IPS-15b (cell line): ENCODE measurements at regions not wholly inside any gene's neighbourhood (a gene's known extent, or its start where the extent isn't known, plus 50 kb on each side); places are given as distances from the start of the nearest gene placed in this dataset.

Experiments used
- H3K27me3 ChIP-seq: one replicate; pipeline ENCODE4 v1.6.1; 2013; ENCODE audit warnings: low read length; ENCODE audit not compliant: control insufficient read depth, insufficient read depth
- H3K36me3 ChIP-seq: one replicate; pipeline ENCODE4 v1.6.1; 2013; ENCODE audit warnings: low read length; ENCODE audit not compliant: control insufficient read depth, insufficient read depth
- H3K4me1 ChIP-seq: one replicate; pipeline ENCODE4 v1.6.1; 2013; ENCODE audit warnings: mild to moderate bottlenecking, low read length; ENCODE audit not compliant: control insufficient read depth, insufficient read depth
- H3K4me3 ChIP-seq: one replicate; pipeline ENCODE4 v1.5.1; 2013; ENCODE audit warnings: low read depth, low read length
- H3K9ac ChIP-seq: one replicate; pipeline ENCODE4 v1.6.1; 2013; ENCODE audit warnings: low read depth, mild to moderate bottlenecking, low read length
- H3K9me3 ChIP-seq: one replicate; pipeline ENCODE4 v1.6.1; 2013; ENCODE audit warnings: mild to moderate bottlenecking, low read length; ENCODE audit not compliant: control insufficient read depth, insufficient read depth

- Histone ChIP-seq H3K9ac (no peak overlapping the region), H3K4me3 (no peak overlapping the region), H3K4me1 (no peaks in the 10 kb centered on the region), H3K9me3 (no peaks in the 10 kb centered on the region), H3K36me3 (no peaks in the 10 kb centered on the region), H3K27me3 (no peaks in the 10 kb centered on the region)
Measured at GRCh38 chr20:41833739-41834138, 215.6 kb upstream of the CHD6 start.

DNA sequence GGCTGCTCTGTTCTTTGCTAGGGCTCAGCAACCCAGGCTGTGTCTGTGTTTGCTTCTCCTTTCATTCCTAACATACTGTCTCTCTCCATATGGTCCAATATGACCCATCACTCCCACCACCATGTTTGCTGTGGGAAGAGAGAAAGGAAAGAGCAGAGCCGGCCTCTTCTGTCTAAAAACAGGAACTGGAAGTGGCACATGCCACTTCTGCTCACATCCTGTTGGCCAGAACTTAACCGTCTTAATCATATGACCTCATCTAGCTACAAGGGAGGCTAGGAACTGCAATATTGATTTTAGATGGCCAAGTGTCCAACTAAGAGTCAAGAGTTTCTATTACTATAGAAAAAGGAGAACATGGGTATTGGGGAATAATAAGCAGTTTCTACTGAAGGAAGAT is 212.5 kb upstream of the CHD6 start:
- H3K4me1 ChIP-seq: no peaks in the 10 kb centered on the region

DNA sequence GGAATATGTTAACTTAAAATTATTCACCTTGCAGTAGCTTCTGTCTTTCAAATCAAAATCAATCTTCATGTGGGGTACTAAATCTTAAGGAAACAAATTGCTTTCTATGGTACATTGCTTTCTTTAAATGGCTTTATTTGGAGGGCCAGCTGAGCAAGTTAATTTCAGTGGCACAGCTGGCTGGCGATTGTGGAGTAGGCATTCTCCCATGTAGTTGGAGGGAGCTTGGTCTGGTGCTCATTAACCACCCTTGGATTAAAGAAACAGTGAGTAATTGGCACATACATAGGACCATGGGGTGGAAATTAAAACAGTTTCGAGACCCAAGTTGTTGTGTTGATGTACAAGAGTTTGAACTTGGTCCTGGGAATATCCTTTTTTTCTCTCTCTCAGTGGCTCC is 201.3 kb upstream of the CHD6 start:
- no peak overlapping the region for H3K4me3 ChIP-seq
- no peak overlapping the region for H3K9ac ChIP-seq
- no peaks in the 10 kb centered on the region for H3K9me3 ChIP-seq
- no peaks in the 10 kb centered on the region for H3K36me3 ChIP-seq
- H3K4me1 ChIP-seq: no peaks in the 10 kb centered on the region
- no peaks in the 10 kb centered on the region for H3K27me3 ChIP-seq

More for the DNA sequence above, 212.5 kb upstream of the CHD6 start:
- Histone ChIP-seq H3K9me3 (no peaks in the 10 kb centered on the region), H3K27me3 (no peaks in the 10 kb centered on the region), H3K36me3 (no peaks in the 10 kb centered on the region), H3K9ac (no peak overlapping the region), H3K4me3 (no peak overlapping the region)

GRCh38 chr20:41818991-41819390 is 200.8 kb upstream of the CHD6 start:
- Histone ChIP-seq H3K4me3 (no peak overlapping the region), H3K4me1 (no peaks in the 10 kb centered on the region), H3K27me3 (no peaks in the 10 kb centered on the region), H3K36me3 (no peaks in the 10 kb centered on the region), H3K9ac (no peak overlapping the region), H3K9me3 (no peaks in the 10 kb centered on the region)

GRCh38 chr20:41818369-41818768 is 200.2 kb upstream of the CHD6 start:
- Histone ChIP-seq H3K9me3 (no peaks in the 10 kb centered on the region), H3K4me1 (no peaks in the 10 kb centered on the region), H3K36me3 (no peaks in the 10 kb centered on the region), H3K27me3 (no peaks in the 10 kb centered on the region), H3K9ac (no peak overlapping the region), H3K4me3 (no peak overlapping the region)

DNA sequence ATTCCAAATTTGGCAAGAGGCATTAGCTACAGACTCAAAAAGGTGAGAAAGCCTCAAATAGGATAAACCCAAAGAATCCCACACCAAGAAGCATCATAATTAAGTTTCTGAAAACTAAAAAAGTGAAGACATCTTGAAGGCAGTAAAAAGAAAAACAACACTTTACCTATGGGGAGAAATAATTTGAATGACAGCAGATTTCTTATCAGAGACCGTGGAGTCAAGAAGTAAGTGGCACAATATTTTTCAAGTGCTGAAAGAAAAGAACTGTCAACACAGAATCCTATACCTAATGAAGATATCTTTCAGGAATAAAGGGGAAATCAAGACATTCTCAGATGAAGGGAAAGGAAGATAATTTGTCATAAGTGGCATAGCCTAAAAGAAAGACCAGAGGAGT is 193.3 kb upstream of the CHD6 start:
- Histone ChIP-seq H3K36me3 (no peaks in the 10 kb centered on the region), H3K9me3 (peaks cover 3% of the 10 kb centered on the region), H3K9ac (no peak overlapping the region), H3K4me1 (no peaks in the 10 kb centered on the region), H3K27me3 (no peaks in the 10 kb centered on the region), H3K4me3 (no peak overlapping the region)

GRCh38 chr20:41800040-41800439 is 181.9 kb upstream of the CHD6 start:
- Histone ChIP-seq H3K9ac (no peak overlapping the region), H3K27me3 (no peaks in the 10 kb centered on the region), H3K36me3 (no peaks in the 10 kb centered on the region), H3K4me1 (no peaks in the 10 kb centered on the region), H3K4me3 (no peak overlapping the region), H3K9me3 (no peaks in the 10 kb centered on the region)

DNA sequence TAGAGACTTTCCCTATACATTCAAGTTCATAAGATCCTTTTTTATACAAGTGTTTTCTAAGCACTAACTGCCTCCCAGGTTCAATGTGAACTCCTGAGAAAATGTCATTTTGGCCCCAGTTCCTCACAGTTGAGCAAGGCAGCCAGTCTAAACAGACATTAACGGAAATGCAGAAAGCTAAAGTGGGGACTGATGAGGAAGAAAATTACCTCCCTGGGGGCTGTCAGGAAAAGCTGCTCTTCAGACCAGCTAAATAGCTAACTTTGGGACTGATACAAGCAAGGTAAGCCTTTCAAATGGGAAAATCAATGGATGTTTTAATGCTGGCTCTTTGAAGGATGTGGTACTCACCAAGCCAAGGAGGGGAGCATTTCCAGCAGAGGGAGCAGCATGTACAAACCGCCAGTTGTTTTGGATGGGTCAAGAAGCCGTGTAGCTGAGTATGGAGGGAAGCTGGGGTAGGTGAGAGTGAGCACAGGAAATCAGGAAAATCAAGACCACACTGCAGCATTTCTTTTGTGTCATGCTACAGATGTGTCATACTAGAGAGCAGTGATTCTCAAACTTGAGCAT is 180.8 kb upstream of the CHD6 start:
- no peaks in the 10 kb centered on the region for H3K36me3 ChIP-seq
- H3K27me3 ChIP-seq: no peaks in the 10 kb centered on the region
- no peaks in the 10 kb centered on the region for H3K4me1 ChIP-seq
- H3K9ac ChIP-seq: no peak overlapping the region
- H3K4me3 ChIP-seq: no peak overlapping the region
- no peaks in the 10 kb centered on the region for H3K9me3 ChIP-seq

DNA sequence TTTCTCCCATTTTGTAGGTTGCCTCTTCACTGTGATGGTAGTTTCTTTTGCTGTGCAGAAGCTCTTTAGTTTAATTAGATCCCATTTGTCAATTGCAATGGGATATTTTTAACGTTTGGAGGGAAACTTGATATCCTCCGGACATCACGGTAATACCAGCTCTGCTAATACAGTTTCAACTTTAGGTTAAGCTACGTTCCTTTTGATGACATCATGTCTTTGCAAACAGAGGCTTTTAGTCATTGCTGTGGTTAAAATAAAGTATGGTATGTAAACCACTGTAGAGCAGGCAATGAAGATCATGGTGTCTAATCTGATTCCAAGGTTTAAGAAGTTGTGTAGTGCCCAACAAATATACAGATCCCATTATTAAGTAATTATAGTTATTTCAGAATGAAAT is 168.0 kb upstream of the CHD6 start:
- no peaks in the 10 kb centered on the region for H3K4me1 ChIP-seq
- H3K9ac ChIP-seq: no peak overlapping the region
- H3K27me3 ChIP-seq: no peaks in the 10 kb centered on the region
- H3K4me3 ChIP-seq: no peak overlapping the region
- no peaks in the 10 kb centered on the region for H3K9me3 ChIP-seq
- H3K36me3 ChIP-seq: no peaks in the 10 kb centered on the region

- no peaks in the 10 kb centered on the region for H3K27me3 ChIP-seq
- H3K4me3 ChIP-seq: no peak overlapping the region
- no peak overlapping the region for H3K9ac ChIP-seq
- no peaks in the 10 kb centered on the region for H3K4me1 ChIP-seq
- H3K36me3 ChIP-seq: no peaks in the 10 kb centered on the region
- H3K9me3 ChIP-seq: no peaks in the 10 kb centered on the region
Measured at GRCh38 chr20:41784209-41784958, 166.2 kb upstream of the CHD6 start.

DNA sequence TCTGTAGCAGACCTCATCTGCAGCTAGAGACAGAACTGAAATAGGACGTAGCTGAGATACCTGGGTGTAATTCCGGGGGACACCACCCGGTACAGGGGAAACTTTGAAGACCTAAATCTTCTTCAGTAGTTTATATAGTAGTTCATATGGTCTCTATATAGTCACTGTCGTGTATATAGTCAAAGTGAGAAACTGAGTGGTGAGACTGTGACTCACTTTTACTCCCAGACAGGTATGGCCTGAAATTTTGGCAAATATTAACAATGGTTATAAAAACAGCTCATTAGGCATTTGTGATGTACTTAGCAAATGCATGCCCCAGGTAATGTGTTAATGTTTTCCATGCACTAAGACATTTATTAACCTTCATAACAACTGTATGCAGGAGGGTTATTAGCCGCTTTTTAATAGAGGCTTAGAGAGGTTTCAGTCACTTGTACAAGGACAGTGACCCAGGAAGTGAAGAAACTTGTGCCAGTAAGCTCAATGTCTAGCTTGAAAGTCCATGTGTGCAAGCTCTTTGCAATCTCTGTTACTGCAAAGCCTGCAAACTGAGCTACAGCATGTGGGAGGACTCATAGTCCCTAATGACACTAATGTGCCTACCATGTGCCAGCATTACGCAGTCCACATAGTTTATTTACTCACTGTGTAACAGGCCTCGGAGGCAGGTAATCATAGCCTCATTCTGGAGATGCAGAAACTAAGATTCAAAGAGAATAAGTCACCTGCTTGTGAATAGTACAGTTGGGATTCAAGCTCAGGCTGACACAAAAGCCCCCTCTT is 165.4 kb upstream of the CHD6 start:
- Histone ChIP-seq H3K4me3 (no peak overlapping the region), H3K9me3 (no peaks in the 10 kb centered on the region), H3K4me1 (no peaks in the 10 kb centered on the region)

More for the DNA sequence above, 165.4 kb upstream of the CHD6 start:
- Histone ChIP-seq H3K9ac (no peak overlapping the region), H3K27me3 (no peaks in the 10 kb centered on the region), H3K36me3 (no peaks in the 10 kb centered on the region)
